Endothelial cell (in vitro differentiated cells): ENCODE measurements at regions not wholly inside any gene's neighbourhood (a gene's known extent, or its start where the extent isn't known, plus 50 kb on each side); places are given as distances from the start of the nearest gene placed in this dataset.

Experiments used
- DNase-seq: peaks from one replicate; pipeline ENCODE4 v3.0.0; 2021; ENCODE audit warnings: low spot score
- H3K27ac Mint-ChIP-seq: one replicate; pipeline ENCODE4 v1.8.0; 2021; ENCODE audit warnings: mixed read lengths, inconsistent platforms; ENCODE audit not compliant: unreplicated experiment
- H3K27me3 Mint-ChIP-seq: one replicate; pipeline ENCODE4 v1.8.0; 2021; ENCODE audit warnings: mild to moderate bottlenecking, moderate library complexity, mixed read lengths, inconsistent platforms; ENCODE audit not compliant: unreplicated experiment
- H3K36me3 Mint-ChIP-seq: one replicate; pipeline ENCODE4 v1.8.0; 2021; ENCODE audit warnings: mild to moderate bottlenecking, low read depth, mixed read lengths, inconsistent platforms; ENCODE audit not compliant: unreplicated experiment
- H3K4me1 Mint-ChIP-seq: one replicate; pipeline ENCODE4 v1.8.0; 2021; ENCODE audit warnings: mild to moderate bottlenecking, mixed read lengths, inconsistent platforms; ENCODE audit not compliant: unreplicated experiment
- H3K4me3 Mint-ChIP-seq: one replicate; pipeline ENCODE4 v1.8.0; 2021; ENCODE audit warnings: mild to moderate bottlenecking, mixed read lengths, inconsistent platforms; ENCODE audit not compliant: unreplicated experiment
- H3K9me3 Mint-ChIP-seq: one replicate; pipeline ENCODE4 v1.8.0; 2021; ENCODE audit warnings: mixed read lengths, inconsistent platforms; ENCODE audit not compliant: unreplicated experiment
- TF ChIP-seq, protein P1 (sequence below): fragments of 200-600 bp; sonication (generic); IDR thresholded peaks from one replicate; pipeline ENCODE4 v1.5.0; 2021; ENCODE audit warnings: antibody characterized with exemption; ENCODE audit not compliant: unreplicated experiment

DNA sequence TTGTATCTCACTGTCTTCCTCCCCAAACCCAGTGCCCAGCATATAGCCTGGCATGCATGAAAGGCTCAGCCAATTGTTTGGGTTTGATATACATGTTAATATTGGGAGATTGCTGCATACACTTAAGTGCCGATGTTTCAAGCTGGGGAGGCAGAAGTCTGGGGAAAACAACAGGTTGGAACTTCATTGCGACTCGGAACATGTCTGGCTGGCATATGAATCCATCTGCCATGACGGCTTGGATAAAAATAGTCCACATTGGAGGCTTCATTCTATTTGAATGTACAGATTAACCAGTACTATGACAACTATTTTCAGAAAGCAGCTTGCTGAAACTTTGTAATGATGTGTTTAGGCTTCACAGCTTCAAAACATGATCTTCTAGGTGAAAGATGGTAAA is 261.0 kb downstream of the CDH26 start:
- TF ChIP-seq, protein P1, sequence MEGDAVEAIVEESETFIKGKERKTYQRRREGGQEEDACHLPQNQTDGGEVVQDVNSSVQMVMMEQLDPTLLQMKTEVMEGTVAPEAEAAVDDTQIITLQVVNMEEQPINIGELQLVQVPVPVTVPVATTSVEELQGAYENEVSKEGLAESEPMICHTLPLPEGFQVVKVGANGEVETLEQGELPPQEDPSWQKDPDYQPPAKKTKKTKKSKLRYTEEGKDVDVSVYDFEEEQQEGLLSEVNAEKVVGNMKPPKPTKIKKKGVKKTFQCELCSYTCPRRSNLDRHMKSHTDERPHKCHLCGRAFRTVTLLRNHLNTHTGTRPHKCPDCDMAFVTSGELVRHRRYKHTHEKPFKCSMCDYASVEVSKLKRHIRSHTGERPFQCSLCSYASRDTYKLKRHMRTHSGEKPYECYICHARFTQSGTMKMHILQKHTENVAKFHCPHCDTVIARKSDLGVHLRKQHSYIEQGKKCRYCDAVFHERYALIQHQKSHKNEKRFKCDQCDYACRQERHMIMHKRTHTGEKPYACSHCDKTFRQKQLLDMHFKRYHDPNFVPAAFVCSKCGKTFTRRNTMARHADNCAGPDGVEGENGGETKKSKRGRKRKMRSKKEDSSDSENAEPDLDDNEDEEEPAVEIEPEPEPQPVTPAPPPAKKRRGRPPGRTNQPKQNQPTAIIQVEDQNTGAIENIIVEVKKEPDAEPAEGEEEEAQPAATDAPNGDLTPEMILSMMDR, result no peak
- no peak for DNase-seq
- Mint-ChIP-seq H3K27ac (no peak overlapping the region), H3K4me3 (no peak overlapping the region), H3K36me3 (no peaks in the 10 kb centered on the region), H3K9me3 (no peaks in the 10 kb centered on the region), H3K4me1 (no peaks in the 10 kb centered on the region), H3K27me3 (peaks cover 2% of the 10 kb centered on the region)

- Mint-ChIP-seq H3K4me3 (no peak overlapping the region), H3K36me3 (no peaks in the 10 kb centered on the region), H3K9me3 (no peaks in the 10 kb centered on the region), H3K4me1 (no peaks in the 10 kb centered on the region), H3K27me3 (peaks cover 2% of the 10 kb centered on the region), H3K27ac (no peak overlapping the region)
- DNase-seq, result no peak
- TF ChIP-seq, protein P1, result no peak
Observed at GRCh38 chr20:60219984-60220562, 261.9 kb downstream of the CDH26 start.

DNA sequence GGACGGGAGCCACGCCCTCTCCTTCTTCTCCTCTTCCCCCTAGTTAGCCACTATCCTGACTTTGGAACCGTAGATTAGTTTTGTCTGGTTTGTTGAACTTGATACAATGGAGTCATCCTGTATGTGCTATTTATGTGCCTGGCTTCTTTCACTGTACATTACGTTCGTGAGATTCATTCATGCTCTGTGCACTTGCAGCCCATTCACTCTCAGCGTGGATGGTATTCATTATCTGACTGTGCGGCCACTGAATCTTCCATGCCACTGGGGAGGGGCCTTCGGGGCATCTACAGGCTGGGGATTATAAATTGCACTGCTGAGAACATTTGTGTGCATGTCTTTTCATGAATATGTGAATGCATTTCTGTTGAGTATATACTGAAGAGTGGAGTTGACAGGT is 262.5 kb downstream of the CDH26 start:
- H3K27ac Mint-ChIP-seq, result no peak overlapping the region
- H3K27me3 Mint-ChIP-seq, result peaks cover 2% of the 10 kb centered on the region
- TF ChIP-seq, protein P1, result no peak
- no peak for DNase-seq
- no peaks in the 10 kb centered on the region for H3K4me1 Mint-ChIP-seq
- H3K36me3 Mint-ChIP-seq, result no peaks in the 10 kb centered on the region
- H3K4me3 Mint-ChIP-seq, result no peak overlapping the region
- no peaks in the 10 kb centered on the region for H3K9me3 Mint-ChIP-seq

GRCh38 chr20:60221593-60221992 is 263.4 kb downstream of the CDH26 start:
- Mint-ChIP-seq H3K4me3 (no peak overlapping the region), H3K27me3 (peaks cover 2% of the 10 kb centered on the region), H3K9me3 (no peaks in the 10 kb centered on the region), H3K27ac (no peak overlapping the region), H3K4me1 (no peaks in the 10 kb centered on the region), H3K36me3 (no peaks in the 10 kb centered on the region)
- DNase-seq, result no peak
- TF ChIP-seq, protein P1, result no peak

DNA sequence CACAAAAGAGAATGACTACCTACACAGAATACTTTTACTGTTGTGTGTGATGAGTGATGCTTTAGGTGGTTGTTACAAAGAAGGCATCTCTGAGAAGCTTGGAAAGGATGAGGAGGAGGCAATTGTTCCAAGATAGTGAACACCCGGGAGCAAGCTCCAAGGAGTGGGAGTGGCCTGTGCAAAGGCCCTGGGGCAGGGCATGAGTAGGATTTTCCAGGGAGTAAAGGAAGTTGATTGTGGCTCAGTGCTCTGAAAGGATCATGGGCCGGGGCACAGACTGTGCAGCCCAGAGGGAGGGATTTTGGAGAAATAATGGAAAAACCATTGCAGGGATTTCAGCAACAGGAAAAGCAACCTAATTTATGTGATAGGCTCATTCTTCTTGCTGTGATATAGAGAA is 264.3 kb downstream of the CDH26 start:
- Mint-ChIP-seq H3K9me3 (no peaks in the 10 kb centered on the region), H3K4me1 (no peaks in the 10 kb centered on the region), H3K27ac (no peak overlapping the region), H3K36me3 (no peaks in the 10 kb centered on the region), H3K27me3 (peaks cover 2% of the 10 kb centered on the region), H3K4me3 (no peak overlapping the region)
- DNase-seq, result no peak
- TF ChIP-seq, protein P1, result no peak
